K562 (cell line): ENCODE measurements at regions not wholly inside any gene's neighbourhood (a gene's known extent, or its start where the extent isn't known, plus 50 kb on each side); places are given as distances from the start of the nearest gene placed in this dataset.

ENCODE experiments used
- ATAC-seq: fragments of 200-7000 bp; cut with Tn5 transposase; 3 replicates; pipeline ENCODE4 v1.9.1; 2020; ENCODE audit warnings: moderate library complexity
- BruUV-seq: library from RNA; stranded (reverse); fragments of 400-500 nt; replicated peaks from 2 replicates; lab custom pipeline; 2021; lab: Mats Ljungman, UMichigan
- CTCF ChIA-PET: fragments of 300-600 bp; formaldehyde crosslinking; extraction: SDS; loops from one replicate; lab custom pipeline; 2021; ENCODE audit warnings: low intra/inter-chr PET ratio; lab: Yijun Ruan, JAX
- POLR2A ChIA-PET: fragments of 300-600, 350-650 bp; sonication (Branson Sonifier 250); formaldehyde crosslinking; extraction: SDS; loops from one replicate; lab custom pipeline; 2021; ENCODE audit warnings: antibody characterized with exemption, inconsistent platforms; lab: Yijun Ruan, JAX
- DNase-seq, 4 experiments: peaks; one replicate each; pipeline versions ENCODE4 v3.0.0 to v3.0.0-alpha.2; 2011 to 2018; ENCODE audit warnings: low spot score in 3 of 4, mixed read lengths in 3 of 4; ENCODE audit errors: extremely low read depth in 1 of 4
- FAIRE-seq: peaks from 2 replicates; lab custom pipeline; 2011; peaks lifted over from hg19 to GRCh38; lab: Jason Lieb, UNC
- H2AFZ ChIP-seq: 2 replicates; pipeline ENCODE4 v1.6.0; 2011; ENCODE audit warnings: low read depth, low read length, control low read depth, inconsistent platforms
- H3K27ac ChIP-seq: fragments of 200-600 bp; 3 replicates; pipeline ENCODE4 v1.8.0; 2011; ENCODE audit warnings: low read depth, mild to moderate bottlenecking, control low read depth, inconsistent platforms, low read length, moderate library complexity, mixed read lengths; ENCODE audit errors: extremely low read depth
- H3K27me3 ChIP-seq, 2 experiments: fragments of 300-600 bp in 1 of 2; 2 replicates in 1 of 2; 3 replicates in 1 of 2; pipeline versions ENCODE4 v1.6.0 to v1.8.0; 2011; ENCODE audit warnings: inconsistent platforms in 2 of 2, low read length in 2 of 2, mild to moderate bottlenecking in 1 of 2, mixed read lengths in 1 of 2, moderate library complexity in 1 of 2; ENCODE audit not compliant: control insufficient read depth in 2 of 2, insufficient read depth in 2 of 2
- H3K36me3 ChIP-seq: fragments of 300-600 bp; 3 replicates; pipeline ENCODE4 v1.8.0; 2011; ENCODE audit warnings: mild to moderate bottlenecking, low read length, inconsistent platforms; ENCODE audit not compliant: control insufficient read depth, insufficient read depth
- H3K4me1 ChIP-seq, 2 experiments: fragments of 200-600 bp in 1 of 2; replicated peaks in 1 of 2; 2 replicates in 1 of 2; 3 replicates in 1 of 2; pipeline versions ENCODE4 v1.5.1 to v1.8.0; 2011; ENCODE audit warnings: inconsistent platforms in 2 of 2, low read length in 2 of 2, mild to moderate bottlenecking in 1 of 2, mixed read lengths in 1 of 2, moderate library complexity in 1 of 2; ENCODE audit not compliant: control insufficient read depth in 2 of 2, insufficient read depth in 2 of 2
- H3K4me2 ChIP-seq: 2 replicates; pipeline ENCODE4 v1.6.1; 2011; ENCODE audit warnings: low read length, control low read depth, inconsistent platforms, mixed read lengths; ENCODE audit not compliant: insufficient read depth
- H3K4me3 ChIP-seq: fragments of 200-600 bp; sonication (generic), shearing (Covaris generic); 2 replicates; pipeline ENCODE4 v1.5.1; 2016; ENCODE audit warnings: control low read depth, inconsistent platforms
- H3K79me2 ChIP-seq: fragments of 200-600 bp; 3 replicates; pipeline ENCODE4 v1.8.0; 2011; ENCODE audit warnings: low read length, inconsistent platforms; ENCODE audit not compliant: control insufficient read depth, insufficient read depth
- H3K9ac ChIP-seq, 2 experiments: 2 replicates each; pipeline versions ENCODE4 v1.6.0 to v1.6.1; 2011; ENCODE audit warnings: low read depth in 2 of 2, low read length in 2 of 2, control low read depth in 1 of 2, inconsistent platforms in 1 of 2, mild to moderate bottlenecking in 1 of 2, mixed read lengths in 1 of 2; ENCODE audit not compliant: insufficient read depth in 1 of 2
- H3K9me1 ChIP-seq: one replicate; pipeline ENCODE4 v1.6.0; 2011; ENCODE audit warnings: inconsistent platforms, mild to moderate bottlenecking, low read length, moderate library complexity; ENCODE audit not compliant: control insufficient read depth, insufficient read depth
- H3K9me3 ChIP-seq: replicated peaks from 2 replicates; pipeline ENCODE4 v1.5.1; 2011; ENCODE audit warnings: low read depth, low read length, inconsistent platforms; ENCODE audit not compliant: control insufficient read depth, insufficient read depth
- H4K20me1 ChIP-seq: replicated peaks from 2 replicates; pipeline ENCODE4 v1.6.1; 2011; ENCODE audit warnings: low read length, inconsistent platforms, mixed read lengths; ENCODE audit not compliant: control insufficient read depth, insufficient read depth
- CBX3 ChIP-seq, 2 experiments: IDR thresholded peaks; 1 replicate in 1 of 2; 2 replicates in 1 of 2; pipeline ENCODE4 v1.6.1; 2012; ENCODE audit warnings: inconsistent platforms in 2 of 2, low read length in 2 of 2, borderline replicate concordance in 1 of 2, control low read depth in 1 of 2
- POLR2A ChIP-seq: fragments of 450-650 bp; conservative IDR thresholded peaks from 2 replicates; pipeline ENCODE4 v1.6.1; 2016
- RAD21 ChIP-seq, 2 experiments: fragments of 250-450 bp in 1 of 2; fragments of 450-650 bp in 1 of 2; sonication (Bioruptor Pico) in 1 of 2; formaldehyde crosslinking in 1 of 2; IDR thresholded peaks in 1 of 2; conservative IDR thresholded peaks in 1 of 2; 2 replicates each; pipeline versions ENCODE4 v1.4.0 to v1.8.0; 2020 to 2022; ENCODE audit warnings: mild to moderate bottlenecking in 2 of 2, moderate library complexity in 1 of 2
- RBBP5 ChIP-seq: fragments of 200-600 bp; sonication (generic); IDR thresholded peaks from 2 replicates; pipeline ENCODE4 v1.6.1; 2012; ENCODE audit warnings: borderline replicate concordance, mild to moderate bottlenecking, low read length, control low read depth, inconsistent platforms; ENCODE audit not compliant: insufficient read depth, poor library complexity, severe bottlenecking
- SRSF9 ChIP-seq: fragments of 200-400 bp; formaldehyde crosslinking; IDR thresholded peaks from 2 replicates; pipeline ENCODE4 v1.6.1; 2017; ENCODE audit warnings: low read depth, low read length, borderline replicate concordance
- ZNF253 ChIP-seq: fragments of 250-450 bp; sonication (Bioruptor Pico); conservative IDR thresholded peaks from 2 replicates; pipeline ENCODE4 v1.6.1; 2021; ENCODE audit warnings: mild to moderate bottlenecking
- ZNF586 ChIP-seq: fragments of 450-650 bp; formaldehyde crosslinking; conservative IDR thresholded peaks from 2 replicates; pipeline ENCODE4 v1.4.0; 2020; ENCODE audit warnings: mild to moderate bottlenecking, moderate library complexity
- ZNF699 ChIP-seq: fragments of 250-450 bp; sonication (Bioruptor Pico); IDR thresholded peaks from 2 replicates; pipeline ENCODE4 v1.8.0; 2021; ENCODE audit warnings: mild to moderate bottlenecking, moderate library complexity; ENCODE audit not compliant: insufficient replicate concordance
- WGBS: fragments of 100-300 bp; shearing (Covaris generic); methylation state at CpG from one replicate; pipeline ENCODE4 v1.1.6; 2016; ENCODE audit warnings: low coverage, mixed read lengths; ENCODE audit not compliant: insufficient coverage; ENCODE audit errors: missing lambda C conversion rate; 5-methylcytosine and 5-hydroxymethylcytosine counted together
- in situ Hi-C: fragments of 300-500 bp; cut with MboI; formaldehyde crosslinking; loops from 4 replicates; pipeline ENCODE4 v1.15.0; 2018; ENCODE audit warnings: inconsistent platforms, mixed read lengths
- intact Hi-C: fragments of 100-400 bp; cut with micrococcal nuclease; formaldehyde crosslinking; loops from 2 replicates; pipeline ENCODE4 v1.14.2; 2022
- TF ChIP-seq, protein P1 (sequence below): sonication (generic); formaldehyde crosslinking; IDR thresholded peaks from 2 replicates; pipeline ENCODE4 v1.9.0; 2022; ENCODE audit warnings: mild to moderate bottlenecking, missing genetic modification reagents

DNA sequence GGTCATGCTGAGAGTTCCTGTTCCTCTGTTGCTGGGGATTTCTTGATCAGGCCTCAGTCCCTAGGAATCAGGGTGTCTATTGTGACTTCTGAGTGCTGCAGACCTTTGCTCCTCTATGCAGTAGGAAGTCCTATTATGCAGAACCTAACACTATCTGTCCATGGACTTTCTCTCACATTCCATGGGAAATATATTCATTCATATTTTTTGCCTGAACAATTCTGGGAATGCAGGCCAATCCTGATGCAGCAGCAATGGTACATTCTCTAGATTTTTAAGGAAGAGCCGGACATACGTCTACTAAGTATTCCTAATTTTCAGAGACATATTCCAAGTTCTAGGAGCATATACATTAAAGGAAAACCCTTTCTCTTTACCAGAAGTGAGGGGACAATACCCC lies 61.1 kb upstream of the C1orf87 start:
- ATAC-seq = no peak
- CTCF ChIA-PET = no interaction called here
- Histone ChIP-seq H3K27ac (no peak overlapping the region), H3K79me2 (no peaks in the 10 kb centered on the region), H3K4me3 (no peak overlapping the region)
- in situ Hi-C loops = no loop called here
- no peak for DNase-seq
- TF ChIP-seq CBX3 (IDR thresholded peaks at IDR 0.05; ENCODE audit: borderline replicate concordance in 1 of 2, low read length in 2 of 2) (no peak), ZNF586 (CRISPR knock-in tag) (no peak), SRSF9 (no peak), ZNF699 (CRISPR knock-in tag) (no peak), RBBP5 (no peak), POLR2A (no peak), ZNF253 (CRISPR knock-in tag) (no peak), RAD21 (CRISPR knock-in tag; conservative IDR thresholded peaks at IDR 0.05 in 1 of 2, IDR thresholded peaks at IDR 0.05 in 1 of 2) (no peak)
- TF ChIP-seq, protein P1, sequence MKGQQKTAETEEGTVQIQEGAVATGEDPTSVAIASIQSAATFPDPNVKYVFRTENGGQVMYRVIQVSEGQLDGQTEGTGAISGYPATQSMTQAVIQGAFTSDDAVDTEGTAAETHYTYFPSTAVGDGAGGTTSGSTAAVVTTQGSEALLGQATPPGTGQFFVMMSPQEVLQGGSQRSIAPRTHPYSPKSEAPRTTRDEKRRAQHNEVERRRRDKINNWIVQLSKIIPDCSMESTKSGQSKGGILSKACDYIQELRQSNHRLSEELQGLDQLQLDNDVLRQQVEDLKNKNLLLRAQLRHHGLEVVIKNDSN (CRISPR knock-in tag) = no peak
- TF ChIP-seq, all 486 proteins: peak for 0
- H4K20me1 ChIP-seq = no peaks in the 10 kb centered on the region
- intact Hi-C loops = no loop called here
- no peak overlapping the region for H3K9ac ChIP-seq
- H3K4me2 ChIP-seq = no peak overlapping the region
- WGBS = 0% methylated on average over 2 of the region's 2 CpGs
- no peak for FAIRE-seq
- H3K9me1 ChIP-seq = no peaks in the 10 kb centered on the region
- no peak overlapping the region for H2AFZ ChIP-seq
- POLR2A ChIA-PET = no interaction called here
- H3K4me1 ChIP-seq = no peaks in the 10 kb centered on the region
- H3K36me3 ChIP-seq = no peaks in the 10 kb centered on the region
- H3K27me3 ChIP-seq = no peaks in the 10 kb centered on the region
- BruUV-seq = no TSS peak
- H3K9me3 ChIP-seq = no peaks in the 10 kb centered on the region
